Mesendoderm (in vitro differentiated cells): ENCODE measurements at regions not wholly inside any gene's neighbourhood (a gene's known extent, or its start where the extent isn't known, plus 50 kb on each side); places are given as distances from the start of the nearest gene placed in this dataset.

Experiments used
- DNase-seq: peaks from one replicate; pipeline ENCODE4 v3.0.0; 2013
- H2AK5ac ChIP-seq: 2 replicates; pipeline ENCODE4 v1.6.1; 2013; ENCODE audit warnings: low read length, inconsistent platforms
- H2BK120ac ChIP-seq: 2 replicates; pipeline ENCODE4 v1.6.1; 2013; ENCODE audit warnings: low read depth, mild to moderate bottlenecking, low read length, moderate library complexity, mixed read lengths
- H2BK15ac ChIP-seq: replicated peaks from 2 replicates; pipeline ENCODE4 v1.6.1; 2013; ENCODE audit warnings: low read depth, mild to moderate bottlenecking, moderate library complexity
- H2BK5ac ChIP-seq: 2 replicates; pipeline ENCODE4 v1.6.1; 2013; ENCODE audit warnings: low read length, inconsistent platforms
- H3K18ac ChIP-seq: 2 replicates; pipeline ENCODE4 v1.6.1; 2013; ENCODE audit warnings: mild to moderate bottlenecking, low read length, mixed read lengths
- H3K23ac ChIP-seq: one replicate; pipeline ENCODE4 v1.6.1; 2013; ENCODE audit warnings: low read length
- H3K27ac ChIP-seq: 2 replicates; pipeline ENCODE4 v1.5.1; 2013; ENCODE audit warnings: low read depth, mild to moderate bottlenecking, inconsistent platforms, low read length, moderate library complexity
- H3K27me3 ChIP-seq: 2 replicates; pipeline ENCODE4 v1.6.1; 2013; ENCODE audit warnings: low read length, control low read depth, mild to moderate bottlenecking, inconsistent platforms; ENCODE audit not compliant: insufficient read depth, poor library complexity
- H3K36me3 ChIP-seq: 2 replicates; pipeline ENCODE4 v1.6.1; 2013; ENCODE audit warnings: low read length, inconsistent platforms; ENCODE audit not compliant: control insufficient read depth, insufficient read depth
- H3K4ac ChIP-seq: one replicate; pipeline ENCODE4 v1.6.1; 2013; ENCODE audit warnings: low read depth, mild to moderate bottlenecking, low read length, moderate library complexity
- H3K4me1 ChIP-seq: 2 replicates; pipeline ENCODE4 v1.6.1; 2013; ENCODE audit warnings: low read depth, low read length, inconsistent platforms; ENCODE audit not compliant: control insufficient read depth
- H3K4me2 ChIP-seq: 2 replicates; pipeline ENCODE4 v1.6.1; 2013; ENCODE audit warnings: low read length
- H3K4me3 ChIP-seq: 2 replicates; pipeline ENCODE4 v1.5.1; 2013; ENCODE audit warnings: mild to moderate bottlenecking, low read length
- H3K56ac ChIP-seq: one replicate; pipeline ENCODE4 v1.6.1; 2013; ENCODE audit warnings: low read length
- H3K79me1 ChIP-seq: 2 replicates; pipeline ENCODE4 v1.6.1; 2013; ENCODE audit warnings: low read length, inconsistent platforms
- H3K79me2 ChIP-seq: 2 replicates; pipeline ENCODE4 v1.6.1; 2013; ENCODE audit warnings: mild to moderate bottlenecking, low read length; ENCODE audit not compliant: control insufficient read depth, insufficient read depth
- H3K9ac ChIP-seq: 2 replicates; pipeline ENCODE4 v1.6.1; 2013; ENCODE audit warnings: low read length, inconsistent platforms
- H4K5ac ChIP-seq: one replicate; pipeline ENCODE4 v1.6.1; 2013; ENCODE audit warnings: low read length
- H4K8ac ChIP-seq: one replicate; pipeline ENCODE4 v1.6.1; 2013; ENCODE audit warnings: low read depth, mild to moderate bottlenecking, control low read depth, low read length, moderate library complexity
- WGBS: extraction: QIAGEN DNeasy Blood & Tissue Kit; methylation state at CpG from one replicate; pipeline ENCODE4 v1.1.7; 2013; ENCODE audit warnings: low lambda C conversion rate, missing lambda C conversion rate; ENCODE audit not compliant: insufficient coverage; ENCODE audit errors: extremely low coverage; 5-methylcytosine and 5-hydroxymethylcytosine counted together

DNA sequence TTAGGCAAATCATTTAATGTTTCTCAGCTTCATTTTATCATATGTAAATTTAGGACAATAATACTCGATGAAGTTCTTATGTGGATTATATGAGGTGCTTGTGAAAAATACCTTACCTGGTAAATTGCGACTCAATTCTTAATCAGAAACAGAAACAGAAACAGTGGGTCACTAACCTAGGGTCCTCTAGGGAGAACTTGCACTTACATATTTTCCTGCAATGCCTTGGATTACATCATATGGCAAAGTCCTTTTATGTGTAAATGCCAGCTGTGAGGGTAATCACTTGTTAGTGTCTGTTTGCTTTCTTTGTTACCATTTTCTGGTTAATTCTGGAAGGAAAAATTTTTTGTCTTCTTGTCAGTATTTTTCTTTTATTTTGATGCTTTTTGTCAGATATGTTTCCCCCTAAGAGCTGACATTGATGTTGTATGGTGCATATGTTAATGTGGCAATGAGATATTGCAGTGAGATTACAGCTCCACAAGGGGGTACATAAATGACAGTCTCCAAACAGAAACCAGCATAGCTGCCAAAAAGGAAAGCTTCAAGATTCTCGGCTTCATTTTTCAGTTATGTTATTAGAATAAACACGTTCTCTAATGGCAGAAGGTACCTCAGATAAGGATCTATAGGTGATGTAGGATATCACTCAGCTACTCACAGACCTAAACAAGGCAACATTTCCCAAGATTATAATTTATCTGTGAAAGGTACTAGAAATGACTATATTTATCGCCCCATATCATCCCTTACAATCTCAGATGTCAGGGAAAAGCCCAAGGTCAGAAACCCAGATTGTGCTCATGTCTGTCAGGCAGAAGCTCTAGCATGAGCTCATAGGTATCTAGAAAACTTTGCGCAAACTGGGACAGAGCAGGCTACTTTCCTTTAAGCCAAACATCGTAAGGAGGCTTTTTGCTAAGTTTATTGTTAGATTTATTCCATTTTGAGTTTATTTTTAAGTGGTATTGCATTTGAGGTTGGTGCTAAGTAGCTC is 119.9 kb downstream of the FASLG start:
- Histone ChIP-seq H3K4ac (no peak overlapping the region), H3K18ac (no peak overlapping the region), H3K36me3 (no peaks in the 10 kb centered on the region), H2AK5ac (no peak overlapping the region), H3K4me1 (no peaks in the 10 kb centered on the region), H3K4me2 (no peak overlapping the region), H3K9ac (no peak overlapping the region), H3K23ac (no peak overlapping the region), H3K27ac (no peak overlapping the region), H3K79me1 (no peaks in the 10 kb centered on the region), H2BK120ac (no peak overlapping the region), H4K8ac (no peak overlapping the region), H2BK5ac (no peak overlapping the region), H2BK15ac (no peak overlapping the region), H3K56ac (no peak overlapping the region), H3K27me3 (no peaks in the 10 kb centered on the region), H3K4me3 (no peak overlapping the region), H4K5ac (no peak overlapping the region), H3K79me2 (no peaks in the 10 kb centered on the region)
- DNase-seq, result peak; percentile 37
- WGBS, result no CpG with 5 or more reads among the region's 7 CpGs

DNA sequence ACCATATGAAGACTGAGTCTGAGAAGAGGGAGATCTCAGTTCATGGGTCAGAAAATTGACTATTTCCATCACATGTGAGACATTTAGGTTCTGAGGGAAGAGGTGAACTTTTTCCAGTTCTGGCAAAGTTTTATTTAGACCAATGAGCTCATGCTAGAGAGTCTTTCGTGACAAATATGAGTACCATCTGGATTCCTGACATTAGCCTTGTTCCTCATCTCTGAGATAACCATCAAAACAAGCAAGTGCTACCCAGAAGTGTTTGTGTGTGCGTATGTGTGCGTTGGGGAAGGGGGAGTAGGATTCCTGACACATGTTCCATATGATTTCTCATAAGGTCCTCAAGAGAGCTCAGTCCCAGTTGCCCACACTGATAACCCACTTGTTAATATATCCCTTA is 120.6 kb downstream of the FASLG start:
- no peak overlapping the region for H3K56ac ChIP-seq
- no peak overlapping the region for H3K4me3 ChIP-seq
- no CpG with 5 or more reads among the region's 3 CpGs for WGBS
- H4K5ac ChIP-seq, result no peak overlapping the region
- H3K4me2 ChIP-seq, result no peak overlapping the region
- H4K8ac ChIP-seq, result no peak overlapping the region
- no peak overlapping the region for H3K18ac ChIP-seq
- no peaks in the 10 kb centered on the region for H3K79me2 ChIP-seq
- H3K23ac ChIP-seq, result no peak overlapping the region
- H2BK5ac ChIP-seq, result no peak overlapping the region
- H3K27ac ChIP-seq, result no peak overlapping the region
- no peaks in the 10 kb centered on the region for H3K27me3 ChIP-seq
- no peak overlapping the region for H2BK15ac ChIP-seq
- no peak overlapping the region for H2BK120ac ChIP-seq
- no peak overlapping the region for H3K9ac ChIP-seq
- no peaks in the 10 kb centered on the region for H3K79me1 ChIP-seq
- no peak for DNase-seq
- no peaks in the 10 kb centered on the region for H3K4me1 ChIP-seq
- H3K4ac ChIP-seq, result no peak overlapping the region
- no peaks in the 10 kb centered on the region for H3K36me3 ChIP-seq
- no peak overlapping the region for H2AK5ac ChIP-seq

DNA sequence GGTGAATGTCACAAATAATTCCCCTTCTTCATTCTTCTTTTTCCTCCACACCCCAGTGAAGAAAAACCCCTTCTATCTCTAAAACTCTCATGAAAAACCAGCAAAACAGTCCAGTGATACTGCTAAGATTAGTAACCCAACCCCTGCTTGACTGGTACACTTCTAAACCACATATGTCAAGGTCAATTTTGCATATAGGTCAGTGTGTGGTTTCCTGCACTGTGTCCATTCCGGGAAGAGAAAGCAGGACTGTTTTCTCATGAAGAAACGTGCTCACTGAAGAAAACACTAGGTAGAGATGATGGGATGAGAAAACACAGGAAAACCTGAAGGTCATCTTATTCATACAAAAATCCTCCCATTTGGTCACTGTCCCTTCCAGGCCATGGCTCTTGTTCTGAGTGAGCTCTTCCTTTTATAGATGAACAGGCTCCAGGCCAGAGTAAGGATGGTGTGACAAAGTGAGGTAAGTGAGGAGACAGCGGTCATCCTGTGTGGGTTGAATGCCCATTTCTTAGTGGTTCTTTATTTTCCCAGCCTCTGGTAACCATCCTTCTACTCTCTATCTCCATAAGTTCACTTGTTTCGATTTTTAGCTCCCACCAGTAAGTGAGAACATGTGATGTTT is 122.7 kb downstream of the FASLG start:
- Histone ChIP-seq H3K18ac (no peak overlapping the region), H3K4me2 (no peak overlapping the region), H3K4ac (no peak overlapping the region), H3K27ac (no peak overlapping the region), H2BK15ac (no peak overlapping the region), H2BK120ac (no peak overlapping the region), H3K4me3 (no peak overlapping the region), H4K5ac (no peak overlapping the region), H2BK5ac (no peak overlapping the region), H3K79me2 (no peaks in the 10 kb centered on the region), H2AK5ac (no peak overlapping the region), H4K8ac (no peak overlapping the region), H3K9ac (no peak overlapping the region), H3K36me3 (no peaks in the 10 kb centered on the region), H3K4me1 (no peaks in the 10 kb centered on the region), H3K79me1 (no peaks in the 10 kb centered on the region), H3K56ac (no peak overlapping the region), H3K23ac (no peak overlapping the region), H3K27me3 (no peaks in the 10 kb centered on the region)
- WGBS, result no CpG with 5 or more reads among the region's 4 CpGs
- no peak for DNase-seq

DNA sequence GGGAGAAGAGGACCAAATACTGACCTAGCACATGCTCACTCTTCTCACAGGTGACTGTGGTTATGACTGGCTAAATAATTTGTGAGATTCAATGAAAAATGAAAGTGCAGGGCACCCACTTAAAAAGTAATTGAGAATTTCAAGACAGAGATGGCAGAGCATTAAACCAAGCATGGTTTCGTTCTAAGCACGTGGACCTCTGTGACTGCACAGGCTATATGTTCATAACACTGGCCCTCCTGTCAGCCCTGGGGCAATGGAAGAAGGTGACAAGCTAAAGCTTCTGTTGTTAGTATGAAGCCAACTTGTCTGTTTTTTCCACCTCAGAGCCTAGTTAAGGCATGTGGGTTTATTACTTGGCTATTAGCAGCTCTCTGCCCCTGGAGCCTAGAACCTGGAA is 130.9 kb downstream of the FASLG start:
- Histone ChIP-seq H3K79me2 (no peaks in the 10 kb centered on the region), H3K9ac (no peak overlapping the region)
- no CpG with 5 or more reads among the region's 2 CpGs for WGBS

DNA sequence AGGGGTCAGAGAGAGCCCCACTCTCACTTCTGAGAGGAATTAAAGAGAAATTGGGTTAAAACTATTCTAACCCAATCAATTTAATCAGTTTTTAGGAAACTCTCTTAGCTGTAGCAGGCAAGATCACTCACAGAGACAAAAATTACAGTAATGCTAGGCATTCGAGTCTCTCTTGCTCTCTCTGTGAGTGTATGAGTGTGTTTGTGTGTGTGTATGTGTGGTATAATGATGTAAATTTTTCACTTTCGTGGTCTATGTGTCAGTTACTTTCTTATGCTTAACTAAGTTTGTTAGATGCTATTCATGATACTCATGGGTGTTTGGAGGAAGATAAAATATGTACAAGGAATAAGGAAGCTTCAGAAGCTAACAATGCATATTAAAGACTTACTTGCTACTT is 131.3 kb downstream of the FASLG start:
- H3K18ac ChIP-seq, result no peak overlapping the region
- H2BK15ac ChIP-seq, result no peak overlapping the region
- no peak overlapping the region for H3K4ac ChIP-seq
- H2AK5ac ChIP-seq, result no peak overlapping the region
- H3K36me3 ChIP-seq, result no peaks in the 10 kb centered on the region
- H2BK5ac ChIP-seq, result no peak overlapping the region
- no peak overlapping the region for H4K8ac ChIP-seq
- H3K27ac ChIP-seq, result no peak overlapping the region
- H3K27me3 ChIP-seq, result no peaks in the 10 kb centered on the region
- H3K4me2 ChIP-seq, result no peak overlapping the region
- no peak overlapping the region for H3K9ac ChIP-seq
- no peak overlapping the region for H4K5ac ChIP-seq
- no peak overlapping the region for H2BK120ac ChIP-seq
- no peak overlapping the region for H3K23ac ChIP-seq
- H3K79me2 ChIP-seq, result no peaks in the 10 kb centered on the region
- no peak overlapping the region for H3K56ac ChIP-seq
- no peaks in the 10 kb centered on the region for H3K4me1 ChIP-seq
- H3K4me3 ChIP-seq, result no peak overlapping the region
- WGBS, result no CpG with 5 or more reads among the region's 2 CpGs
- DNase-seq, result peak; percentile 3
- no peaks in the 10 kb centered on the region for H3K79me1 ChIP-seq

More for the DNA sequence above, 130.9 kb downstream of the FASLG start:
- H3K4me2 ChIP-seq, result no peak overlapping the region
- H4K5ac ChIP-seq, result no peak overlapping the region
- no peak overlapping the region for H2BK15ac ChIP-seq
- H3K4me3 ChIP-seq, result no peak overlapping the region
- no peak overlapping the region for H3K4ac ChIP-seq
- no peaks in the 10 kb centered on the region for H3K79me1 ChIP-seq
- no peak overlapping the region for H2BK120ac ChIP-seq
- no peak overlapping the region for H3K18ac ChIP-seq
- no peaks in the 10 kb centered on the region for H3K4me1 ChIP-seq
- H3K56ac ChIP-seq, result no peak overlapping the region
- no peak overlapping the region for H3K27ac ChIP-seq
- H2BK5ac ChIP-seq, result no peak overlapping the region
- no peak overlapping the region for H4K8ac ChIP-seq
- no peak overlapping the region for H3K23ac ChIP-seq
- H2AK5ac ChIP-seq, result no peak overlapping the region
- no peaks in the 10 kb centered on the region for H3K27me3 ChIP-seq
- H3K36me3 ChIP-seq, result no peaks in the 10 kb centered on the region
- no peak for DNase-seq
